GM23248 (cell line): ENCODE measurements at regions not wholly inside any gene's neighbourhood (a gene's known extent, or its start where the extent isn't known, plus 50 kb on each side); places are given as distances from the start of the nearest gene placed in this dataset.

Experiments
- DNase-seq: peaks from one replicate; pipeline ENCODE4 v3.0.0-alpha.2; 2015
- H2AFZ ChIP-seq: fragments of 200-600 bp; sonication (generic); 2 replicates; pipeline ENCODE4 v1.6.1; 2016; ENCODE audit warnings: antibody characterized with exemption
- H3F3A ChIP-seq: fragments of 200-600 bp; sonication (generic); 2 replicates; pipeline ENCODE4 v1.6.1; 2016; ENCODE audit warnings: mild to moderate bottlenecking, antibody characterized with exemption, mixed run types; ENCODE audit not compliant: insufficient read depth
- H3K27ac ChIP-seq: fragments of 200-600 bp; sonication (generic); 2 replicates; pipeline ENCODE4 v1.5.1; 2016; ENCODE audit warnings: mild to moderate bottlenecking
- H3K27me3 ChIP-seq: fragments of 200-600 bp; sonication (generic); replicated peaks from 2 replicates; pipeline ENCODE4 v1.6.1; 2016; ENCODE audit warnings: mild to moderate bottlenecking; ENCODE audit not compliant: insufficient read depth
- H3K36me3 ChIP-seq: fragments of 200-600 bp; sonication (generic); 2 replicates; pipeline ENCODE4 v1.6.1; 2016; ENCODE audit warnings: low read depth, mild to moderate bottlenecking
- H3K4me1 ChIP-seq: fragments of 200-600 bp; sonication (generic); 2 replicates; pipeline ENCODE4 v1.6.1; 2016; ENCODE audit warnings: mild to moderate bottlenecking; ENCODE audit not compliant: insufficient read depth
- H3K4me2 ChIP-seq: fragments of 200-600 bp; sonication (generic); one replicate; pipeline ENCODE4 v1.6.1; 2016; ENCODE audit warnings: mild to moderate bottlenecking; ENCODE audit not compliant: unreplicated experiment
- H3K4me3 ChIP-seq: fragments of 200-600 bp; sonication (generic); 2 replicates; pipeline ENCODE4 v1.5.1; 2016; ENCODE audit warnings: mild to moderate bottlenecking
- H3K79me2 ChIP-seq: fragments of 200-600 bp; sonication (generic); 2 replicates; pipeline ENCODE4 v1.6.1; 2016; ENCODE audit warnings: mild to moderate bottlenecking; ENCODE audit not compliant: insufficient read depth
- H3K9ac ChIP-seq: fragments of 200-600 bp; sonication (generic); 2 replicates; pipeline ENCODE4 v1.6.1; 2016; ENCODE audit warnings: mild to moderate bottlenecking
- H3K9me2 ChIP-seq: fragments of 200-600 bp; sonication (generic); 2 replicates; pipeline ENCODE4 v1.6.1; 2016; ENCODE audit warnings: mixed run types, mild to moderate bottlenecking, moderate library complexity; ENCODE audit not compliant: insufficient read depth
- H3K9me3 ChIP-seq: fragments of 200-600 bp; sonication (generic); one replicate; pipeline ENCODE4 v1.6.1; 2017; ENCODE audit warnings: low read depth
- H4K20me1 ChIP-seq: fragments of 200-600 bp; sonication (generic); 2 replicates; pipeline ENCODE4 v1.6.0; 2016; ENCODE audit not compliant: insufficient read depth
- EZH2 ChIP-seq: fragments of 200-600 bp; sonication (generic); IDR thresholded peaks from 2 replicates; pipeline ENCODE4 v1.6.1; 2018; ENCODE audit warnings: antibody characterized with exemption, mild to moderate bottlenecking; ENCODE audit not compliant: insufficient read depth, poor library complexity, severe bottlenecking
- EZH2phosphoT487 ChIP-seq: fragments of 200-600 bp; sonication (generic); IDR thresholded peaks from 2 replicates; pipeline ENCODE4 v1.6.1; 2018; ENCODE audit warnings: antibody characterized with exemption, moderate library complexity, mild to moderate bottlenecking, low read depth; ENCODE audit not compliant: insufficient read depth
- WGBS, 2 experiments: methylation state at CpG; one replicate each; pipeline ENCODE4 v1.1.6; 2015 to 2017; ENCODE audit warnings: low lambda C conversion rate in 2 of 2, low coverage in 1 of 2; ENCODE audit errors: missing lambda C conversion rate in 2 of 2; 5-methylcytosine and 5-hydroxymethylcytosine counted together
- in situ Hi-C: fragments of 300-500 bp; cut with MboI; formaldehyde crosslinking; loops from 2 replicates; pipeline ENCODE4 v1.15.0; 2020

- H2AFZ ChIP-seq = no peak overlapping the region
- no peak for DNase-seq
- no peaks in the 10 kb centered on the region; the same call in 1 of the 2 replicates for H3K27me3 ChIP-seq
- H3K9me2 ChIP-seq = no peaks in the 10 kb centered on the region; the same call in 1 of the 2 replicates
- H3K36me3 ChIP-seq = no peaks in the 10 kb centered on the region
- no peaks in the 10 kb centered on the region for H3K4me1 ChIP-seq
- in situ Hi-C loops = loop anchor here (25.0 kb wide), 2 partner anchors 486 to 736 kb away; no protein-coding TSS in a partner anchor
- H3K9ac ChIP-seq = no peak overlapping the region
- no peaks in the 10 kb centered on the region for H3F3A ChIP-seq
- no peak overlapping the region for H3K27ac ChIP-seq
- no peak overlapping the region for H3K4me3 ChIP-seq
- no peak overlapping the region for H3K4me2 ChIP-seq
- H3K9me3 ChIP-seq = no peaks in the 10 kb centered on the region
- WGBS, 2 experiments = 15 to 24% methylated on average over 3 of the region's 3 CpGs
- TF ChIP-seq EZH2 = no peak
- TF ChIP-seq EZH2phosphoT487 = no peak
- H3K79me2 ChIP-seq = no peaks in the 10 kb centered on the region
- no peaks in the 10 kb centered on the region for H4K20me1 ChIP-seq
Measured at GRCh38 chr2:192298664-192299063, 103.9 kb upstream of the TMEFF2 start.

- Histone ChIP-seq H3F3A (no peaks in the 10 kb centered on the region), H3K9me2 (no peaks in the 10 kb centered on the region), H3K27me3 (no peaks in the 10 kb centered on the region), H3K4me3 (no peak overlapping the region), H2AFZ (no peak overlapping the region), H3K27ac (no peak overlapping the region), H4K20me1 (no peaks in the 10 kb centered on the region), H3K9ac (no peak overlapping the region), H3K79me2 (no peaks in the 10 kb centered on the region), H3K4me2 (no peak overlapping the region), H3K9me3 (no peaks in the 10 kb centered on the region), H3K4me1 (no peaks in the 10 kb centered on the region), H3K36me3 (no peaks in the 10 kb centered on the region)
- WGBS, 2 experiments = 70 to 74% methylated on average over 2 of the region's 2 CpGs
- in situ Hi-C loops = loop anchor here (25.0 kb wide), 2 partner anchors 480 to 730 kb away; no protein-coding TSS in a partner anchor
- no peak for TF ChIP-seq EZH2phosphoT487
- TF ChIP-seq EZH2 = no peak
- DNase-seq = no peak
Measured at GRCh38 chr2:192292478-192292877, 97.7 kb upstream of the TMEFF2 start.

- no peaks in the 10 kb centered on the region for H3F3A ChIP-seq
- no peaks in the 10 kb centered on the region for H3K79me2 ChIP-seq
- peak; percentile 9 for DNase-seq
- no peak overlapping the region for H3K4me2 ChIP-seq
- H3K9me2 ChIP-seq = no peaks in the 10 kb centered on the region
- no peaks in the 10 kb centered on the region for H3K4me1 ChIP-seq
- H2AFZ ChIP-seq = no peak overlapping the region
- H3K9ac ChIP-seq = no peak overlapping the region
- no peaks in the 10 kb centered on the region for H3K9me3 ChIP-seq
- H3K27me3 ChIP-seq = no peaks in the 10 kb centered on the region
- no peaks in the 10 kb centered on the region for H4K20me1 ChIP-seq
- TF ChIP-seq EZH2phosphoT487 (no peak), EZH2 (no peak)
- H3K36me3 ChIP-seq = no peaks in the 10 kb centered on the region
- no peak overlapping the region for H3K27ac ChIP-seq
- in situ Hi-C loops = loop anchor here (25.0 kb wide), 2 partner anchors 476 to 726 kb away; no protein-coding TSS in a partner anchor
- WGBS, 2 experiments = 7 to 8% methylated on average over 2 of the region's 2 CpGs
- no peak overlapping the region for H3K4me3 ChIP-seq
Measured at GRCh38 chr2:192288295-192288694, 93.6 kb upstream of the TMEFF2 start.

GRCh38 chr2:192286093-192286701 lies 91.5 kb upstream of the TMEFF2 start:
- Histone ChIP-seq H3K9me2 (no peaks in the 10 kb centered on the region), H3F3A (no peaks in the 10 kb centered on the region), H3K4me3 (no peak overlapping the region), H3K4me2 (no peak overlapping the region), H3K27ac (no peak overlapping the region), H3K9me3 (no peaks in the 10 kb centered on the region), H3K36me3 (no peaks in the 10 kb centered on the region), H3K4me1 (no peaks in the 10 kb centered on the region), H3K9ac (no peak overlapping the region), H3K27me3 (no peaks in the 10 kb centered on the region), H2AFZ (no peak overlapping the region), H4K20me1 (no peaks in the 10 kb centered on the region), H3K79me2 (no peaks in the 10 kb centered on the region)
- in situ Hi-C loops = loop anchor here (25.0 kb wide), 2 partner anchors 474 to 724 kb away; no protein-coding TSS in a partner anchor
- DNase-seq = peak; percentile 68
- 73 to 79% methylated on average over 3 of the region's 3 CpGs for WGBS, 2 experiments
- TF ChIP-seq EZH2phosphoT487 (no peak), EZH2 (no peak)
